IMR-90 (cell line): ENCODE measurements at regions not wholly inside any gene's neighbourhood (a gene's known extent, or its start where the extent isn't known, plus 50 kb on each side); places are given as distances from the start of the nearest gene placed in this dataset.

Source experiments
- ATAC-seq: fragments of 200-7000 bp; cut with Tn5 transposase; 2 replicates; pipeline ENCODE4 v1.9.1; 2020; ENCODE audit warnings: low read depth, mild to moderate bottlenecking, moderate library complexity
- BruUV-seq: library from RNA; stranded (reverse); fragments of 400-500 nt; replicated peaks from 2 replicates; lab custom pipeline; 2021; lab: Mats Ljungman, UMichigan
- CTCF ChIA-PET: fragments of 300-600 bp; formaldehyde crosslinking; extraction: SDS; loops from one replicate; lab custom pipeline; 2021; ENCODE audit warnings: antibody characterized with exemption; lab: Yijun Ruan, JAX
- POLR2A ChIA-PET: fragments of 300-600 bp; sonication (Branson Sonifier 250); formaldehyde crosslinking; loops from one replicate; lab custom pipeline; 2022; ENCODE audit warnings: antibody characterized with exemption; ENCODE audit not compliant: unreplicated experiment; lab: Charles Lee
- DNase-seq: peaks from one replicate; pipeline ENCODE4 v3.0.0; 2013
- H2AFZ ChIP-seq: replicated peaks from 2 replicates; pipeline ENCODE3; 2013; ENCODE audit warnings: low read length, mild to moderate bottlenecking; ENCODE audit not compliant: poor library complexity
- H2AK5ac ChIP-seq: 2 replicates; pipeline ENCODE4 v1.6.1; 2013; ENCODE audit warnings: low read depth, low read length, inconsistent platforms
- H2AK9ac ChIP-seq: replicated peaks from 2 replicates; pipeline ENCODE3; 2013; ENCODE audit warnings: mild to moderate bottlenecking, low read depth, low read length, moderate library complexity; ENCODE audit not compliant: poor library complexity
- H2BK120ac ChIP-seq: 2 replicates; pipeline ENCODE4 v1.6.1; 2013; ENCODE audit warnings: low read depth, low read length, inconsistent platforms
- H2BK15ac ChIP-seq: 3 replicates; pipeline ENCODE4 v1.6.1; 2013; ENCODE audit warnings: low read depth, low read length, inconsistent platforms
- H2BK20ac ChIP-seq: 2 replicates; pipeline ENCODE4 v1.6.1; 2013; ENCODE audit warnings: low read depth, mild to moderate bottlenecking, inconsistent platforms, low read length, moderate library complexity
- H2BK5ac ChIP-seq: 2 replicates; pipeline ENCODE4 v1.6.1; 2013; ENCODE audit warnings: mild to moderate bottlenecking, low read depth, low read length, inconsistent platforms; ENCODE audit not compliant: poor library complexity, severe bottlenecking
- H3K14ac ChIP-seq: replicated peaks from 2 replicates; pipeline ENCODE4 v1.6.1; 2013; ENCODE audit warnings: low read depth, low read length, inconsistent platforms
- H3K18ac ChIP-seq: 2 replicates; pipeline ENCODE4 v1.6.1; 2013; ENCODE audit warnings: low read depth, low read length, control low read depth
- H3K23ac ChIP-seq: 2 replicates; pipeline ENCODE4 v1.6.1; 2013; ENCODE audit warnings: low read depth, low read length, inconsistent platforms
- H3K27ac ChIP-seq: 2 replicates; pipeline ENCODE4 v1.5.1; 2013; ENCODE audit warnings: mild to moderate bottlenecking, control low read depth, low read length; ENCODE audit not compliant: insufficient read depth
- H3K27me3 ChIP-seq: 2 replicates; pipeline ENCODE4 v1.6.1; 2013; ENCODE audit warnings: low read length; ENCODE audit not compliant: control insufficient read depth, insufficient read depth
- H3K36me3 ChIP-seq: 2 replicates; pipeline ENCODE4 v1.6.1; 2013; ENCODE audit warnings: low read length, mixed read lengths; ENCODE audit not compliant: control insufficient read depth, insufficient read depth
- H3K4ac ChIP-seq: 2 replicates; pipeline ENCODE4 v1.6.1; 2013; ENCODE audit warnings: low read depth, low read length, inconsistent platforms
- H3K4me1 ChIP-seq: 2 replicates; pipeline ENCODE4 v1.6.1; 2013; ENCODE audit warnings: low read length, mixed read lengths; ENCODE audit not compliant: control insufficient read depth, insufficient read depth
- H3K4me2 ChIP-seq: 2 replicates; pipeline ENCODE4 v1.6.1; 2013; ENCODE audit warnings: low read depth, mild to moderate bottlenecking, control low read depth, low read length, moderate library complexity
- H3K4me3 ChIP-seq: 2 replicates; pipeline ENCODE4 v1.5.1; 2013; ENCODE audit warnings: low read depth, mild to moderate bottlenecking, control low read depth, low read length, moderate library complexity; ENCODE audit not compliant: insufficient read depth
- H3K56ac ChIP-seq: 2 replicates; pipeline ENCODE4 v1.6.1; 2013; ENCODE audit warnings: low read length, inconsistent platforms; ENCODE audit not compliant: insufficient read depth; ENCODE audit errors: extremely low read depth
- H3K79me1 ChIP-seq, 2 experiments: 2 replicates each; pipeline ENCODE4 v1.6.1; 2013; ENCODE audit warnings: low read length in 2 of 2, inconsistent platforms in 1 of 2, low read depth in 1 of 2
- H3K9ac ChIP-seq: 2 replicates; pipeline ENCODE4 v1.6.1; 2013; ENCODE audit warnings: low read depth, low read length, control low read depth
- H3K9me1 ChIP-seq: 2 replicates; pipeline ENCODE4 v1.6.1; 2013; ENCODE audit warnings: low read length, inconsistent platforms; ENCODE audit not compliant: insufficient read depth
- H3K9me3 ChIP-seq: 2 replicates; pipeline ENCODE4 v1.6.1; 2013; ENCODE audit warnings: low read length; ENCODE audit not compliant: control insufficient read depth, insufficient read depth
- H4K20me1 ChIP-seq: 2 replicates; pipeline ENCODE4 v1.6.1; 2013; ENCODE audit warnings: low read length, inconsistent platforms; ENCODE audit not compliant: insufficient read depth
- H4K5ac ChIP-seq: 2 replicates; pipeline ENCODE4 v1.6.1; 2013; ENCODE audit warnings: mild to moderate bottlenecking, low read depth, low read length, control low read depth
- H4K8ac ChIP-seq, 2 experiments: 2 replicates each; pipeline ENCODE4 v1.6.1; 2013; ENCODE audit warnings: low read depth in 2 of 2, low read length in 2 of 2, control low read depth in 1 of 2, inconsistent platforms in 1 of 2
- H4K91ac ChIP-seq: 2 replicates; pipeline ENCODE4 v1.6.1; 2013; ENCODE audit warnings: low read depth, low read length, inconsistent platforms; ENCODE audit not compliant: insufficient read depth
- FOS ChIP-seq: fragments of 150-350 bp; IDR thresholded peaks from 2 replicates; pipeline ENCODE4 v1.6.1; 2016; ENCODE audit warnings: low read depth, low read length
- MAFK ChIP-seq: IDR thresholded peaks from 2 replicates; pipeline ENCODE4 v1.6.1; 2012; ENCODE audit warnings: low read depth, low read length, improper control_type of control experiment
- POLR2A ChIP-seq: IDR thresholded peaks from 2 replicates; pipeline ENCODE4 v1.6.1; 2012; ENCODE audit warnings: mild to moderate bottlenecking, low read depth, low read length
- WGBS, 2 experiments: methylation state at CpG; one replicate each; pipeline versions ENCODE4 v1.1.5 to v1.1.7; 2013; ENCODE audit warnings: missing lambda C conversion rate in 2 of 2; ENCODE audit not compliant: insufficient read length in 1 of 2; ENCODE audit errors: extremely low coverage in 2 of 2; 5-methylcytosine and 5-hydroxymethylcytosine counted together
- dilution Hi-C: fragments of 300-500 bp; cut with HindIII; formaldehyde crosslinking; loops from one replicate; pipeline ENCODE4 v1.14.3; 2018; ENCODE audit warnings: low sequenced_read_pairs; ENCODE audit not compliant: unreplicated experiment
- in situ Hi-C: fragments of 300-500 bp; cut with MboI; formaldehyde crosslinking; loops from 3 replicates; pipeline ENCODE4 v1.14.3; 2019; ENCODE audit warnings: low sequenced_read_pairs, inconsistent platforms, mixed read lengths
- intact Hi-C: fragments of 100-400 bp; cut with micrococcal nuclease; formaldehyde crosslinking; loops from 2 replicates; pipeline ENCODE4 v1.10.0; 2022

GRCh38 chr11:24078018-24078417 is 418.8 kb upstream of the LUZP2 start:
- Histone ChIP-seq H2AK5ac (no peak overlapping the region), H4K8ac (no peak overlapping the region; a peak in 1 of 4 replicates), H3K4me1 (peaks cover 14% of the 10 kb centered on the region), H4K5ac (no peak overlapping the region), H3K4ac (no peak overlapping the region), H4K20me1 (no peaks in the 10 kb centered on the region), H2BK15ac (no peak overlapping the region), H2BK120ac (peak overlapping the region; percentile 52; the same call in 1 of the 2 replicates), H2BK5ac (peak overlapping the region; percentile 93), H4K91ac (no peak overlapping the region), H2AK9ac (no peak overlapping the region), H2BK20ac (no peak overlapping the region; the same call in 1 of the 2 replicates), H3K14ac (no peak overlapping the region), H3K27ac (peak overlapping the region; percentile 99; the same call in 1 of the 2 replicates), H3K9ac (no peak overlapping the region), H3K18ac (no peak overlapping the region), H3K79me1 (no peaks in the 10 kb centered on the region), H3K56ac (no peak overlapping the region), H3K4me3 (no peak overlapping the region), H3K36me3 (no peaks in the 10 kb centered on the region), H3K9me1 (peaks cover 13% of the 10 kb centered on the region), H3K9me3 (no peaks in the 10 kb centered on the region; the same call in 1 of the 2 replicates), H3K27me3 (no peaks in the 10 kb centered on the region), H3K23ac (no peak overlapping the region), H2AFZ (no peak overlapping the region), H3K4me2 (no peak overlapping the region)
- POLR2A ChIA-PET, result interaction anchor here (0.6 kb wide), 1 partner anchor 576 kb away, joined by 3 read pairs; no protein-coding TSS in a partner anchor
- TF ChIP-seq POLR2A (no peak), FOS (0 out of 2 replicates have a peak, but pooled peaks have one; percentile 22), MAFK (no peak)
- no TSS peak for BruUV-seq
- DNase-seq (peak; percentile 87), ATAC-seq (peak; percentile 88)
- WGBS, 2 experiments, result no CpG with 5 or more reads among the region's 3 CpGs
- intact Hi-C loops, result loop anchor here (2.0 to 5.0 kb wide), 4 partner anchors 81 to 309 kb away; no protein-coding TSS in a partner anchor
- in situ Hi-C loops, result no loop called here
- CTCF ChIA-PET, result no interaction called here
- dilution Hi-C loops, result no loop called here
